Transverse colon (tissue), 3 donors: ENCODE measurements at regions not wholly inside any gene's neighbourhood (a gene's known extent, or its start where the extent isn't known, plus 50 kb on each side); places are given as distances from the start of the nearest gene placed in this dataset.

Source experiments
- CTCF ChIP-seq, 5 experiments: fragments of 200-600 bp in 3 of 5; fragments of 450-650 bp in 2 of 5; sonication (generic) in 3 of 5; IDR thresholded peaks; 1 replicate in 2 of 5; 2 replicates in 3 of 5; pipeline ENCODE4 v1.5.1; 2016 to 2017; ENCODE audit warnings: antibody characterized with exemption in 5 of 5, inconsistent platforms in 3 of 5, mild to moderate bottlenecking in 2 of 5, moderate library complexity in 1 of 5
- POLR2A ChIP-seq: fragments of 450-650 bp; IDR thresholded peaks from one replicate; pipeline ENCODE4 v1.6.1; 2016; ENCODE audit warnings: antibody characterized with exemption, mild to moderate bottlenecking, moderate library complexity

- TF ChIP-seq CTCF (IDR thresholded peaks at IDR 0.05) (no peak), POLR2A (no peak)
Measured at GRCh38 chr18:66999003-66999402, 395.1 kb upstream of the CDH19 start.
